SJCRH30 (cell line): ENCODE measurements at regions not wholly inside any gene's neighbourhood (a gene's known extent, or its start where the extent isn't known, plus 50 kb on each side); places are given as distances from the start of the nearest gene placed in this dataset.
"Not testable (repeated sequence)": the region's sequence is repeated elsewhere in the genome, so short reads cannot be mapped to it uniquely, and the experiment has no call there.

Experiments
- DNase-seq, 2 experiments: peaks; one replicate each; pipeline ENCODE4 v3.0.0-alpha.2; 2015 to 2020
- H3K27ac ChIP-seq: fragments of 250-450 bp; sonication (Bioruptor Pico); 2 replicates; pipeline ENCODE4 v1.5.1; 2020; ENCODE audit warnings: mild to moderate bottlenecking, moderate library complexity
- H3K27me3 ChIP-seq: fragments of 250-450 bp; sonication (Bioruptor Pico); 2 replicates; pipeline ENCODE4 v1.5.1; 2020; ENCODE audit warnings: mild to moderate bottlenecking, moderate library complexity
- H3K36me3 ChIP-seq: fragments of 250-450 bp; sonication (Bioruptor Pico); 2 replicates; pipeline ENCODE4 v1.5.1; 2020; ENCODE audit warnings: mild to moderate bottlenecking, moderate library complexity
- H3K4me1 ChIP-seq: fragments of 250-450 bp; sonication (Bioruptor Pico); 2 replicates; pipeline ENCODE4 v1.5.1; 2020; ENCODE audit warnings: mild to moderate bottlenecking, moderate library complexity
- H3K4me3 ChIP-seq: fragments of 250-450 bp; sonication (Bioruptor Pico); 2 replicates; pipeline ENCODE4 v1.5.1; 2020; ENCODE audit warnings: mild to moderate bottlenecking, moderate library complexity
- H3K9me3 ChIP-seq: fragments of 250-450 bp; sonication (Bioruptor Pico); replicated peaks from 2 replicates; pipeline ENCODE4 v1.5.1; 2020; ENCODE audit warnings: mild to moderate bottlenecking, moderate library complexity

DNA sequence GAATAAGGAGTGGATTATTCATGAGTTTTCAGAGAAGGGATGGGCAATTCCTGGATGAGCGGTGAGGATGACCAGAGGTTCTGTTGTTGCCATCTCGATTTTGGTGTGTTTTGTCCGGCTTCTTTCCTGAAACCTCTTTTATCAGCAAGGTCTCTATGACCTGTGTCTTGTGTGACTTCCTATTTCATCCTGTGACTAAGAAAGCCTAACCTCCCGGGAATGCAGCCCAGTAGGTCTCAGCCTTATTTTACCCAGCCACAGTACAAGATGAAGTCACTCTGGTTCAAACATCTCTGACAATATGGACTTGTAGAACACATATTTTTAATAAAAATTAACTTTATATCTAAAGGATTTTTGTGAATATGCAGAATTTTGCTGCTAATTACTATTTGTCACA lies 716.4 kb downstream of the FSCB start:
- Histone ChIP-seq H3K36me3 (no peaks in the 10 kb centered on the region), H3K4me1 (no peaks in the 10 kb centered on the region), H3K27ac (no peak overlapping the region), H3K4me3 (no peak overlapping the region), H3K27me3 (no peaks in the 10 kb centered on the region), H3K9me3 (no peaks in the 10 kb centered on the region)
- no peak for DNase-seq

DNA sequence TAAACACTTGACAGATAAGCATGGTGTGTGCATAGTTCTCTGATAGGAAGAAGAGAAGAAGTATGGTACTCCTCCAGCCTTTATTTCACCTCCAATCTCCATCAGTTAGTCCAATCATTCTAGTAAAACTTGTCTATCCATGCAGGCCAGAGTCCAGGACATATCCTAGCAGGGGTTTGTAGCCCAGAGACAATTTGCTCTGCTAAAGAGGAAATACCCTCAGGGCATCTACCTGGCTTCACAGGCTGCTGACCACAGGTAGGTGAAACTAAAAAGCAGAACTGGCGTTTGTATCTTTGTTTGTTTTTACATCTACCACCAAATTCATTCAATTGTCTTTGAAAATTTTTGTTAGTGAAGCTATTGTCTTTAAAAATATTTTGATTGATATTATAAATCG lies 717.6 kb downstream of the FSCB start:
- H3K4me3 ChIP-seq: no peak overlapping the region
- H3K27me3 ChIP-seq: no peaks in the 10 kb centered on the region
- no peak for DNase-seq
- no peaks in the 10 kb centered on the region for H3K9me3 ChIP-seq
- no peak overlapping the region for H3K27ac ChIP-seq
- H3K4me1 ChIP-seq: no peaks in the 10 kb centered on the region
- no peaks in the 10 kb centered on the region; the same call in 1 of the 2 replicates for H3K36me3 ChIP-seq

DNA sequence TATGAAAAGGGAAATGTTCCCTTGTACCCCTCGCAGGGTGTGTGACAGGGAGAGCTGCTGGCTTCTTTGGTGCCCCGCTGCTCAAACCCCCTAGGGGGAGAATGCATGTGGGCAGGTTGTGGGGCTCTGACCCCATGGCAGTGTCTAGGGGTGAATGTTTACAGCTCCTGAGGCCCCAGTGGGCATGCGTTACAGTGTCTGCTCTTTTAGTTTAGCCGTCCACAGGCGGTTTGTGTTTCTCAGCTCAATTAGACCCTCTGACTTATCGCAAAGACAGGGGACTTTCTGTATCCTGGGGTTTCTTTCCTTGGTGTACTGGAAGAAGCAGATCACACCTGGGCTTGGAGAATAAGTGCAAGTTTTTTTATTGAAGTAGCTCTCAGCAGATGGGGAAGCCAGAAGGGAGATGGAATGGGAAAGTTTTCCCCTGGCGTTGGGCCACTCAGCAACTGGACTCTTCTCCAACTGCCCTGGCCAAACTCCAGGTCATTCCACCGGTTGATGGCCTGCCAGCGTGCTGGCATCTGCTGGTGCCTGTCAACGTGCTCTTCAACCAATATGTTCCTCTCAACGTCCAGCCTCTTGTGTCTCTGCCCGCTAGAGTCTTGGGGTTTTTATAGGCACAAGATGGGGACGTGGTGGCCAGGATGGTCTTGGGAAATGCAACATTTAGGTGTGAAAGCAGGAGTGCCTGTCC lies 720.9 kb downstream of the FSCB start:
- Histone ChIP-seq H3K27me3 (no peaks in the 10 kb centered on the region), H3K4me1 (no peaks in the 10 kb centered on the region), H3K4me3 (no peak overlapping the region), H3K27ac (no peak overlapping the region), H3K36me3 (no peaks in the 10 kb centered on the region; the same call in 1 of the 2 replicates), H3K9me3 (no peaks in the 10 kb centered on the region)
- DNase-seq: peak; percentile 26 to 38

DNA sequence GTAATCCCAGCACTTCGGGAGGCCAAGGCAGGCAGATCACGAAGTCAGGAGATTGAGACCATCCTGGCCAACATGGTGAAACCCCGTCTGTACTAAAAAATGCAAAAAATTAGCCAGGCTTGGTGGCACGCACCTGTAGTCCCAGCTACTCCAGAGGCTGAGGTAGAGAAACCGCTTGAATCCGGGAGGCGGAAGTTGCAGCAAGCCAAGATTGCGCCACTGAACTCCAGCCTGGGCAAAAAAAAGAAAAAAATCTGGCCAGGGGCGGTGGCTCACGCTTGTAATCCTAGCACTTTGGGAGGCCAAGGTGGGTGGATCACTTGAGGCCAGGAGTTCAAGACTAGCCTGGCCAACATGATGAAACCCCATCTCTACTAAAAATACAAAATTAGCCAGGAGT lies 722.7 kb downstream of the FSCB start:
- H3K27me3 ChIP-seq, DNase-seq, H3K4me1 ChIP-seq, H3K27ac ChIP-seq, H3K9me3 ChIP-seq, H3K4me3 ChIP-seq, H3K36me3 ChIP-seq: not testable (repeated sequence)

DNA sequence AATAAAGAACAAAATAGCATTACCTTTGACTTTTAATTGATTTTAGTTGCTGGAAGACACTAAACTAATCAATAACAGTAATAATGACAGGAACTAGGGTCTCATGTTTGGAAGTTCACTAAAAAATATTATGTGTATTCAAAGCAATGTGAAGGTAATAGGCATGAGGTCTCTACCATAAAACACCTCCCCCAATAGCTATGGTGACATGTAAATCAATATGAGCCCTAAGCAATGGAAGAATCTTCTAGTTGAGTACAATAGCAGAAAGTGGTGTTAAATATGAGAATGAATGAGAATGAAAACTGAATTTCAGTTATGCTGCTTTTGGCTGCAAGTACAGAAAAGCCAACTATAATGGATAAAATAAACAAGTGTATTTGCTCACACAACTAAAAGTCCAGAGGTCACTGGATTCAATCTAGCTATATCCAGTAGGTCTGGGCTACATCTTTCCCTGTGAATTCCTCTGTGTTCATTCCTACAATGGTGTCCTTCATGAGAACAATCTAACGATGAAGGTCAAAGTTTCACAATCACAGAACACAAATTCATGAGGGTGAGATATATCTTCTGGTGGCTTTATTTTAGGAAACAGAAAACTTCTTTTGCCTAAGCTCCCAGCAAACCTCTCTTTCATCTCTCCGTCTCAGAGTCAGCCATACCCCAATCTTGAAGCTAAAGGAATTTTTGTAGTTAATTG lies 728.0 kb downstream of the FSCB start:
- Histone ChIP-seq H3K36me3 (no peaks in the 10 kb centered on the region), H3K27me3 (no peaks in the 10 kb centered on the region), H3K4me1 (no peaks in the 10 kb centered on the region), H3K4me3 (no peak overlapping the region), H3K27ac (no peak overlapping the region), H3K9me3 (peaks cover 9% of the 10 kb centered on the region)
- DNase-seq: no peak

DNA sequence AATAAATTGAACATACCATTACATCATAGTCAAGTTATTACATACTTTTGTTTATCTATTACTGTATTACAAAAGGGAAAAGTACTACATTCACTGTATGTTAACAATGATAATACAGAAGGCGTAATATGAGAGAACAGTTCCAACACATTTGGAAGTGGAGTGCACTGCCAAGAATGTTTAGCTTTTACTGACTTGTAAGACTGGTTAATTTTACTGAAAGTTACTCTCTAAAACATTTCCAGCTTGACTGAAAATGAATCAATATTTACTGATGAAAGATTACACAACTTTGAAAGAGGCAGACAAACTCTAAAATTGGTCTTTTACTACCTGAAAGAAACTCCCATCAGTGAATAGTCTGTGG lies 728.5 kb downstream of the FSCB start:
- H3K27me3 ChIP-seq: no peaks in the 10 kb centered on the region
- H3K4me3 ChIP-seq: no peak overlapping the region
- no peaks in the 10 kb centered on the region for H3K4me1 ChIP-seq
- H3K9me3 ChIP-seq: peaks cover 9% of the 10 kb centered on the region
- H3K36me3 ChIP-seq: no peaks in the 10 kb centered on the region
- DNase-seq: no peak
- H3K27ac ChIP-seq: no peak overlapping the region

DNA sequence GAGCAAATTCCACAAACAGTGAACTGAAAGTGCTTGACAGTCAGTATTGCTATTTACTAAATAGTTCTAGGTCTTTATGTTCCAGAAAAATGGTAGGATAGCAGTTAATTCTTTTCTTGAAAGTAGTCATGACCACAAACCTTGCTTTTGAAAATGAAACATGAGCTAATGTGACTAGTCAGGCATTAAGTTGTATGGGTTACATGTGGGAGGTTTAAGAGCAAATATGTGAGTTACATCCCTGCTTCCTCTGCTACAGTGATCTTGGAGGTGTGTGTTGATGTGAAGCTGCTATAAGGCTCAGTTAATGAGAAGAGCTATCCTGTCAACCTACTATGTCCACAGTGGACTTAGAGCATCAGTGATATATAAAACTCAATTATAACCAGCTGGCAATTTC lies 741.6 kb downstream of the FSCB start:
- peaks cover 6% of the 10 kb centered on the region; the same call in 1 of the 2 replicates for H3K4me1 ChIP-seq
- no peaks in the 10 kb centered on the region for H3K9me3 ChIP-seq
- DNase-seq: peak in 1 of 2 experiments; percentile 34
- no peaks in the 10 kb centered on the region for H3K27me3 ChIP-seq
- no peak overlapping the region for H3K4me3 ChIP-seq
- no peaks in the 10 kb centered on the region for H3K36me3 ChIP-seq
- no peak overlapping the region for H3K27ac ChIP-seq

DNA sequence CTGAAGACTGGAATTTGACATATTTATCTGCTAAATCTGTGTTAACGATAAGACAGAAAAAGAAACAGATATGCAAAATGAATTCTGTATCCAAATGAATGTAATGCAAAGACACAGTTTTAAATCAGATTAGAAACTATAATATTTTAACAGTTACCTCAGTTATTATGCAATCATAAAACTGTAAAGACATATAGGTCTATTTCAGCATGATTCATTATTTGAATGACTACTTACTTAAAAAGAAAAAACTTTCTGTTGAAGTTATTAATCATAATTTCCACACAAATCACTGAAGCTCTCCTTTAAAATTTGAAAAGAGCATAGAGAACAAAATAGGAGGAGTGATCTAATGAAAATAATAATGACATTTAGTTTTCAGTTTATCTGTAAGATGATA lies 742.6 kb downstream of the FSCB start:
- no peaks in the 10 kb centered on the region for H3K27me3 ChIP-seq
- H3K4me3 ChIP-seq: no peak overlapping the region
- peaks cover 6% of the 10 kb centered on the region; the same call in 1 of the 2 replicates for H3K4me1 ChIP-seq
- H3K27ac ChIP-seq: no peak overlapping the region
- H3K36me3 ChIP-seq: no peaks in the 10 kb centered on the region
- H3K9me3 ChIP-seq: no peaks in the 10 kb centered on the region
- DNase-seq: no peak

DNA sequence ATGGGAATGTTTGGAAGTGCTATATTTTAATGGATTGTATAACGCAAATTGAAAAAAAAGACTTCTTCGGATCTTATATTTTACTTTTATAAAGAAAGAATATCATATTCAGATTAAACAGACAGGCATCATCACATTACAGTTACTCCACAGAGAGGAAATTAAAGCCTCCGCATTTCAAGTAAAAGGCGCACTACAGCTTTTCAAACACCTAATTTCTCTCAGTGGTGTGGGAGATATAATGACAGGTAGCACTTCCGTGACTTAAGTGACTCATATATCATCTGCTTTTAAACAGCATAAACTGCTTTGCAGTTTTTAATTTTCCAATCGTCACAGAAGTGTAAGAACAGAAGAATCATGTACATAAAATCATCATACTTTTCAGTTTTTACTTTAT lies 751.4 kb downstream of the FSCB start:
- Histone ChIP-seq H3K27me3 (no peaks in the 10 kb centered on the region), H3K9me3 (no peaks in the 10 kb centered on the region), H3K27ac (no peak overlapping the region), H3K36me3 (no peaks in the 10 kb centered on the region), H3K4me3 (no peak overlapping the region), H3K4me1 (no peaks in the 10 kb centered on the region)
- DNase-seq: no peak

DNA sequence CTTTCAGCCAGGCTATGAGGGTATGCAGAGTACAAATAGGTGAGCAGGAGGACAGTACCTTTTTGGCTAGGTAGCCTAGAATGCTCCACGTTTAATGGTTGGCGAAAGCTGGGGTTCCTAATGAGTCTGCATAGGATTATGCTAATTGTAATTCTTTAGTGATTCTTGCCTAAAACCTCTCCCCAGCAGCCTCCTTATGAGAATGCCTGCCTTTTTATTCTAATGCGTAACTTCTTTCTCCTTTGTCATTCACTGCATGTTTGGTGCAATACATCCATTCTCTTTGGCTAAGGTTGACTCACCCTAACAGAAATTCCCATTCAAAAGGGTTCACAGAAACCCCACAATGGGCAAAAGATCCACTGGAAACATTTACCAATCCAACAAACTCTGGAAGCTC lies 752.2 kb downstream of the FSCB start:
- Histone ChIP-seq H3K27me3 (no peaks in the 10 kb centered on the region), H3K27ac (no peak overlapping the region), H3K4me3 (no peak overlapping the region), H3K4me1 (no peaks in the 10 kb centered on the region), H3K9me3 (no peaks in the 10 kb centered on the region), H3K36me3 (no peaks in the 10 kb centered on the region)
- DNase-seq: no peak

DNA sequence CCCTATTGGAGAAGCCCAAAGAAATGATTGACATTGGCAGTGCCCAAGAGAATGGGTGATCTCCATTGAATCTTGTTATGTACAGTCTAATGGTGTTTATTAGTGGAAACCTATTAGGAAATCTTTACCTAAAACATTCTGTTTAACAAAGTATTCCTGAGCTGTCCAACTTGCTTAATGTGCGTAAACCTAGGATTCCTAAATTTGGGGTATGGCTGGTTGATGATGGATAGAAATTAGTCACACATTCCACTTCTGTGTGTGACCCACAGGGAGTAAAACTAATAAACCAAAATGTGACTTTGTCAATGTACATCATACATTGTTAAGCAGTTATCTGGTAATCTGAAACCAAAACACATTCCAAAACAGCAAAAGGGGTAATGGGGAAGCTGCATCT lies 761.3 kb downstream of the FSCB start:
- Histone ChIP-seq H3K4me3 (no peak overlapping the region), H3K36me3 (no peaks in the 10 kb centered on the region), H3K27me3 (no peaks in the 10 kb centered on the region), H3K4me1 (peaks cover 26% of the 10 kb centered on the region), H3K27ac (peak overlapping the region; percentile 83), H3K9me3 (no peaks in the 10 kb centered on the region)
- peak; percentile 41 to 81 for DNase-seq

DNA sequence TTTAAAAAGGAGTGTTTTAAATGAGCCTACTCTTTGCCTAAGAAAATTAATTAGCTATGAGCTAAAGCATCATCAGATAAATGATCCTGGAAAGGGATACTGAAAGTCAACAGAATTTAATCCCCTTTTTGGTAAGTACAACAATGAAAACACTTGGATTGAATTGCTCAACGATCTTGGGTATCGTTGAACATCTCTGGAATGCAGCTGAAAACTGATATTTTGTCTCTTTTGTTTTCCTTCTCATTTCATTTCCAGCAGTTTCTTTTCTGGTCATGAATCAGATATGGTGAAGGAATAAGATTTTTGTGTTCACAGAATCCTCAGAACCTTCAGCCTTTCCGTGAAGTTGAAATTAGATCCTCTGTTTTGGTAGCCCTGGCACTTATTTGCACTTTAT lies 771.2 kb downstream of the FSCB start:
- peaks cover 13% of the 10 kb centered on the region for H3K4me1 ChIP-seq
- H3K27me3 ChIP-seq: no peaks in the 10 kb centered on the region
- H3K27ac ChIP-seq: 0 out of 2 replicates have a peak overlapping the region, but pooled peaks have one; percentile 7
- no peaks in the 10 kb centered on the region for H3K36me3 ChIP-seq
- H3K9me3 ChIP-seq: no peaks in the 10 kb centered on the region
- peak in 1 of 2 experiments; percentile 34 for DNase-seq
- H3K4me3 ChIP-seq: no peak overlapping the region

DNA sequence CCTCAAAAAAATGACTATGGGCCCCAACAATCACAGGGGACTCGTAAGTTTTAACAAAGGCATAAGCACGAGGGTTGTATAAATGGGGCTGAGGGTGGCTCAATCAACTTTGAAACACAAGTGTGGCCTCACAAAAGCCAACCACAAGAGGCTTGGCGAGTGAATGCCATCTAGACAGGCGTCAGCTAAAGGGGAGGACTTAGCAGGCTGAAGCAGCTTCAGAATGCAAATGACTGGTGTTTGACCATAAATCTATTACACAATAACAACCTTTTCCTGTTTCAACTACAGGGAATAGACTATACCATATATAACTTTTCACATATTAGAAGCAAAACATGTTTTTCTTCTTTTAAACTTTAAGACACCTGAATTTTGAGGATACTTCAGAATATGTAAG lies 777.9 kb downstream of the FSCB start:
- no peak for DNase-seq
- Histone ChIP-seq H3K27me3 (no peaks in the 10 kb centered on the region), H3K36me3 (no peaks in the 10 kb centered on the region), H3K27ac (no peak overlapping the region), H3K4me3 (no peak overlapping the region), H3K4me1 (no peaks in the 10 kb centered on the region), H3K9me3 (no peaks in the 10 kb centered on the region)

DNA sequence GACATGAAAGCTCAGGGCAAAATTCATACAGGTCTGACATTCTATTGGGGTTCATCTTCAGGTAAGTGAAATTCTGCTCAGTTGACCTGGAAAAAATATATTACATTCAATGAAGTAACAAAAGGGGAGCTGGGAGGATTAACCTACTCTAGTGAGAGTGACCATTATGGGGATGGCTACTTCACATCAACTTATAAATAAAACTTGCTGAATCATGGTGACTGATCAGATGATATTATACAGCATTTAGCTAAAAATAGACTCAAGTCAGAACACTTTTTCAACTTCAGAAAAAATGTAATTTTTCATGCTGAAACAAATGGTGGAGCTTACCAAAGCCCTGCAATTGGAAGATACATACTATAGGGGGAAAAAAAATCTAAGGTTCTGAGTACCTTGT lies 800.2 kb downstream of the FSCB start:
- H3K27me3 ChIP-seq: no peaks in the 10 kb centered on the region
- no peak for DNase-seq
- H3K36me3 ChIP-seq: no peaks in the 10 kb centered on the region
- no peaks in the 10 kb centered on the region; the same call in 1 of the 2 replicates for H3K9me3 ChIP-seq
- no peaks in the 10 kb centered on the region for H3K4me1 ChIP-seq
- H3K27ac ChIP-seq: no peak overlapping the region
- no peak overlapping the region for H3K4me3 ChIP-seq

DNA sequence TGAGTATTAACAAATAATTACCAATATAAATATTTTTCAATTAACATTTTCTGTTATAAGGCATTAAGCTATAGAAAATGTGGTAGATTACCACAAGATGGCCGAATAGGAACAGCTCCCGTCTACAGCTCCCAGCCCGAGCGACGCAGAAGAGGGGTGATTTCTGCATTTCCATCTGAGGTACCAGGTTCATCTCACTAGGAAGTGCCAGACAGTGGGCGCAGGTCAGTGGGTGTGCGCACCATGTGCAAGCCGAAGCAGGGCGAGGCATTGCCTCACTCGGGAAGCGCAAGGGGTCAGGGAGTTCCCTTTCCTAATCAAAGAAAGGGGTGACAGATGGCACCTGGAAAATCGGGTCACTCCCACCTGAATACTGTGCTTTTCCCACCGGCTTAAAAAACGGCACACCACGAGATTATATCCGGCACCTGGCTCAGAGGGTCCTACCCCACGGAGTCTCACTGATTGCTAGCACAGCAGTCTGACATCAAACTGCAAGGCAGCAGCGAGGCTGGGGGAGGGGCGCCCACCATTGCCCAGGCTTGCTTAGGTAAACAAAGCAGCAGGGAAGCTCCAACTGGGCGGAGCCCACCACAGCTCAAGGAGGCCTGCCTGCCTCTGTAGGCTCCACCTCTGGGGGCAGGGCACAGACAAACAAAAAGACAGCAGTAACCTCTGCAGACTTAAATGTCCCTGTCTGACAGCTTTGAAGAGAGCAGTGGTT lies 808.4 kb downstream of the FSCB start:
- Histone ChIP-seq H3K4me3 (peak overlapping the region; percentile 54), H3K27ac (peak overlapping the region; percentile 17; the same call in 1 of the 2 replicates)
- not testable (repeated sequence) for H3K9me3 ChIP-seq, H3K36me3 ChIP-seq, H3K4me1 ChIP-seq, H3K27me3 ChIP-seq
- DNase-seq: peak; percentile 10 to 41
